Heart left ventricle (tissue), 13 donors: ENCODE measurements at regions not wholly inside any gene's neighbourhood (a gene's known extent, or its start where the extent isn't known, plus 50 kb on each side); places are given as distances from the start of the nearest gene placed in this dataset.

ENCODE experiments used
- CTCF ChIP-seq, 12 donors: fragments of 200-600 bp; sonication (generic) in 4 of 12; IDR thresholded peaks; one replicate each; pipeline versions ENCODE4 v1.5.0 to v1.8.0; 2018 to 2022; ENCODE audit warnings: antibody characterized with exemption in 12 of 12, mild to moderate bottlenecking in 5 of 12
- POLR2A ChIP-seq, 2 donors: fragments of 450-650 bp; IDR thresholded peaks; one replicate each; pipeline ENCODE4 v1.6.1; 2017; ENCODE audit warnings: antibody characterized with exemption in 2 of 2, mild to moderate bottlenecking in 2 of 2, moderate library complexity in 2 of 2
- donor health status: ischemic (EF 13 %, LVEDD 7.1; RV severe dilation, severe dysfunction).
- donor health status: DM: no; HTN: yes; CAD: no.
- donor health status: DM: no; HTN: no; CAD: no.
- donor health status: ischemic (EF 25% LVEDD 6.9; RV normal size, moderate dysfunction).
- donor health status: ischemic (EF 25% LVEDD 5.7; RV mildly dilated, moderate dysfunction).
- donor health status: ischemic (EF 35%, LVEDD 5.7; RV mildly dilated, moderate dysfunction).
- donor health status: nonischemic (EF 11% LVEDD 7.7; RV severe dilation, severe dysfunction).
- donor health status: DM: yes; HTN: yes; CAD: no.
- donor health status: PGD.
- donor health status: ischemic (EF 29% LVEDD 5.4; RV normal size, mild dysfunction).
- donor health status: nonischemic (EF 23%, LVEDD 6.1; RV moderate dilation, normal function).

- TF ChIP-seq POLR2A (IDR thresholded peaks at IDR 0.05) (no peak), CTCF (IDR thresholded peaks at IDR 0.05) (no peak)
Measured at GRCh38 chrX:25278341-25278740, 262.6 kb upstream of the ARX start.
